Mesodermal cell (in vitro differentiated cells): ENCODE measurements at regions not wholly inside any gene's neighbourhood (a gene's known extent, or its start where the extent isn't known, plus 50 kb on each side); places are given as distances from the start of the nearest gene placed in this dataset.
A peak's percentile ranks its signal among the peaks of the same experiment; 100 is the strongest.

Source experiments
- H3K27ac ChIP-seq: 2 replicates; pipeline ENCODE4 v1.7.0; 2013; ENCODE audit warnings: mild to moderate bottlenecking, low read depth, low read length, moderate library complexity; ENCODE audit not compliant: severe bottlenecking
- H3K36me3 ChIP-seq: 2 replicates; pipeline ENCODE4 v1.7.1; 2013; ENCODE audit warnings: mild to moderate bottlenecking, low read length, moderate library complexity; ENCODE audit not compliant: control insufficient read depth, insufficient read depth
- H3K4me1 ChIP-seq: one replicate; pipeline ENCODE4 v1.7.1; 2013; ENCODE audit warnings: mild to moderate bottlenecking, low read length; ENCODE audit not compliant: insufficient read depth, control insufficient read depth, poor library complexity, severe bottlenecking
- H3K4me3 ChIP-seq: 2 replicates; pipeline ENCODE4 v1.7.0; 2013; ENCODE audit warnings: low read length, control low read depth, mild to moderate bottlenecking; ENCODE audit not compliant: insufficient read depth, poor library complexity, severe bottlenecking; ENCODE audit errors: extremely low read depth
- H3K9me3 ChIP-seq: 2 replicates; pipeline ENCODE4 v1.7.1; 2013; ENCODE audit warnings: mild to moderate bottlenecking, low read length, moderate library complexity; ENCODE audit not compliant: control insufficient read depth
- WGBS, 2 experiments: methylation state at CpG; one replicate each; pipeline ENCODE4 v1.1.5; 2013; ENCODE audit warnings: missing lambda C conversion rate in 2 of 2; ENCODE audit not compliant: insufficient coverage in 2 of 2; 5-methylcytosine and 5-hydroxymethylcytosine counted together

- H3K4me3 ChIP-seq, result no peak overlapping the region
- WGBS, 2 experiments, result 83 to 96% methylated on average over 2 to 4 of the region's 4 CpGs
- H3K4me1 ChIP-seq, result no peaks in the 10 kb centered on the region
- no peaks in the 10 kb centered on the region for H3K36me3 ChIP-seq
- no peak overlapping the region for H3K27ac ChIP-seq
- no peaks in the 10 kb centered on the region for H3K9me3 ChIP-seq
Observed at GRCh38 chr2:145206496-145207281, 686.8 kb upstream of the ZEB2 start.

DNA sequence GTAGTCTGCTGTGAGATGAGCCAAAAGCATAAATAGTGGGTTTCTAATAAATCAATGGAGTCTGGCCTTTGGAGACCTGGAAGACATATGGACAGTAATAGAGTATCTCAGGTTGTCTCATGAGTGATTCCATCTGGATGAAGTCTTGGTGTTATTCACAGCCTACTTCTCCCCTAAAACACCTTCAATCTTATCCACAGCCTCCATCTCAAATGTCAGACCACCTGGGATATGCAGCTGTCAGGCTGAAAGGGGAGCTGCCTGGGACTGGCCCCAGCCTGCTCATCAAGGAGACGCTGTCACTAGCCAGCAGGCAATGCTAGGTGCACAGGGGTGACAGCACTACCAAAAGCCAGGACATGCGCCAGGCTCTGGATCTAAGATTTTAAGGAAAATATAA is 684.0 kb upstream of the ZEB2 start:
- no peaks in the 10 kb centered on the region for H3K9me3 ChIP-seq
- no peak overlapping the region for H3K27ac ChIP-seq
- 83% methylated on average over 1 of the region's 2 CpGs for WGBS, 2 experiments
- H3K36me3 ChIP-seq, result no peaks in the 10 kb centered on the region
- no peak overlapping the region for H3K4me3 ChIP-seq
- no peaks in the 10 kb centered on the region for H3K4me1 ChIP-seq

DNA sequence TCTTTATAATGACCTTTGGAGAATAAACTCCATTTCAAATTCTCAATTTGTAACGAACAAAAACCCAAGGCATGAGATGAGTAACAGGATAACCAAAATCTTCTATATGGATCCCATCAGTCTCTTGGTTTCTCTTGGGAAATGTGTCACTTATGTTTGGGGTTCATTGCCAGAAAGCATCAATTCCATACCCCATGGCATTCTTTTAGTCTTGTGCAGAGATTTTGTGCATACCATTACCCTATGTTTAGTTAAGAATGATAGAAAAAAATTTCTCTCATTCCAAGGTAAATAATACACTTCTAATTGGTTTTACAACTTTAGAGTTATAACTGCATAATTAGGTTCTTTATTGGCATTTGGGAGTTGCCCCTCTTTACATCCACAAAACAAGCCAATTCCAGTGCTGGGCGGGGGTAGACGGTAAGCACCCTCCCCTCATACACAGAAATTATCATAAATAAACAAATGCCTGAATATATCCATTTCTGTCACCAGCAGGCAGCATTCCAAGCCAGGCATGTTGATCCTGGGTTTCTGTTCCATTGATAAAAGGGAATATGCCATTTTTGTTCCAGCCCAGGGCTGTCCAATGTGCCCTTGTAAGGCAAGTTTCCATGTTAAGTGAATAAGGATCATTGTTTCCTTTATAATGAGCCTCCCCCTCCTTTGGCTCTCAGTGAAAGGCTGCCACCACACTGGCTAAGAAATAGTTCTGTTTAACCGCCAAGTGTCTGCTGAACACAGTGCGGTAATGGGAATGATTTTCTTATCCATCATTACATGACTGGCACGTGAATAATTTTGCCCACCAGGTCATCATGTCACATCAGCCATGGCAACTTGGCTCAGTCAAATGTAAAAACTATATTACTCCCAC is 680.1 kb upstream of the ZEB2 start:
- Histone ChIP-seq H3K27ac (no peak overlapping the region), H3K9me3 (no peaks in the 10 kb centered on the region), H3K36me3 (no peaks in the 10 kb centered on the region), H3K4me1 (no peaks in the 10 kb centered on the region), H3K4me3 (no peak overlapping the region)
- WGBS, 2 experiments, result 92 to 100% methylated on average over 3 to 4 of the region's 6 CpGs

- H3K4me3 ChIP-seq, result no peak overlapping the region
- no peaks in the 10 kb centered on the region for H3K36me3 ChIP-seq
- no peaks in the 10 kb centered on the region for H3K4me1 ChIP-seq
- no peak overlapping the region for H3K27ac ChIP-seq
- no peaks in the 10 kb centered on the region for H3K9me3 ChIP-seq
- 88 to 90% methylated on average over 6 of the region's 7 CpGs for WGBS, 2 experiments
Observed at GRCh38 chr2:145199042-145199441, 679.1 kb upstream of the ZEB2 start.

DNA sequence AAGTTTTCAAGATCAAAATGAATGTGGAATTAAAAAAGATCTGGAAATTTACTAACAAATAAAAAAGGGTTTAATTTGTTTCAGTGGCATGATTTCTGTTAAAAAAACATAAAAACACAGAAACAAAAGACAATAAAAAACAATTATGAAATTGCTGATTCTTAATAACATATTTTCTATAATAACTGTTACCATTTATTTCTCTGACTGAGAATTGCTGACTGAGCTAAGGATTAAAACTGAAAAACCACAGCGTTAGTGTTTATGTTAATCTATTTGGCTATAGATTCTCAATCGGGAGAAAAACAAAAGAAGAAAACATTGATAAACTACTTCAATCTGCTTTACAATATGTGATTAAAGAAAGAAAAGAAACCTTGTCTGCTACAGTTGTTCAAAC is 678.6 kb upstream of the ZEB2 start:
- Histone ChIP-seq H3K9me3 (no peaks in the 10 kb centered on the region), H3K27ac (no peak overlapping the region), H3K4me1 (peaks cover under 1% of the 10 kb centered on the region), H3K36me3 (no peaks in the 10 kb centered on the region), H3K4me3 (no peak overlapping the region)
- WGBS, 2 experiments, result no CpG with 5 or more reads among the region's 2 CpGs

GRCh38 chr2:145197944-145198343 is 678.0 kb upstream of the ZEB2 start:
- 100% methylated on average over 1 of the region's 3 CpGs; no CpG with 5 or more reads in 1 of the 2 experiments for WGBS, 2 experiments
- Histone ChIP-seq H3K4me3 (no peak overlapping the region), H3K4me1 (peaks cover 2% of the 10 kb centered on the region), H3K9me3 (no peaks in the 10 kb centered on the region), H3K36me3 (no peaks in the 10 kb centered on the region), H3K27ac (no peak overlapping the region)

- Histone ChIP-seq H3K9me3 (no peaks in the 10 kb centered on the region), H3K36me3 (no peaks in the 10 kb centered on the region), H3K4me3 (no peak overlapping the region), H3K4me1 (peaks cover 8% of the 10 kb centered on the region), H3K27ac (no peak overlapping the region)
- 0% methylated on average over 1 of the region's 2 CpGs; no CpG with 5 or more reads in 1 of the 2 experiments for WGBS, 2 experiments
Observed at GRCh38 chr2:145194673-145195072, 674.8 kb upstream of the ZEB2 start.

GRCh38 chr2:145190031-145190703 is 670.2 kb upstream of the ZEB2 start:
- Histone ChIP-seq H3K4me1 (peaks cover 9% of the 10 kb centered on the region), H3K4me3 (no peak overlapping the region), H3K9me3 (no peaks in the 10 kb centered on the region), H3K27ac (peak overlapping the region; percentile 60), H3K36me3 (no peaks in the 10 kb centered on the region)
- WGBS, 2 experiments, result 86 to 94% methylated on average over 5 to 7 of the region's 7 CpGs

DNA sequence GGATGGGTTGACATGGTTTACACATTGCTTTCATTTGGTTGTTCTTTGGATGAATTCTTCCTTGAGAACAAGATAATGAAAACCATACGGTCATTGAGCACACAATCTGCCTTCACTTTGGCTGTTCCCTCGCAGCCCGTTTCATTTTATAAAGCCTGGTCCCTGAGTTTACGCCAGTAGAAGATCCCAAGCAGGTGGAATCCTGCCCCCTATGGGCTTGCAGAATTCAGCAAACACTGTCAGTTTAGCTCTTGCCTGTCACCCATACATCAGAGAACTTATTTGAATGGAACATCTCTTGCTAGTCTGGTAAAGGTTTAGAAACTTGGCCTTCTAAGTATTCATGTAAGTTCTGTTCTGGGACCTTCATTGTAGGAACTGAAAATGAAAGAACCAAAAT is 666.4 kb upstream of the ZEB2 start:
- Histone ChIP-seq H3K9me3 (no peaks in the 10 kb centered on the region), H3K27ac (no peak overlapping the region), H3K4me1 (peaks cover 7% of the 10 kb centered on the region), H3K36me3 (no peaks in the 10 kb centered on the region), H3K4me3 (no peak overlapping the region)
- 55 to 59% methylated on average over 4 of the region's 4 CpGs for WGBS, 2 experiments

DNA sequence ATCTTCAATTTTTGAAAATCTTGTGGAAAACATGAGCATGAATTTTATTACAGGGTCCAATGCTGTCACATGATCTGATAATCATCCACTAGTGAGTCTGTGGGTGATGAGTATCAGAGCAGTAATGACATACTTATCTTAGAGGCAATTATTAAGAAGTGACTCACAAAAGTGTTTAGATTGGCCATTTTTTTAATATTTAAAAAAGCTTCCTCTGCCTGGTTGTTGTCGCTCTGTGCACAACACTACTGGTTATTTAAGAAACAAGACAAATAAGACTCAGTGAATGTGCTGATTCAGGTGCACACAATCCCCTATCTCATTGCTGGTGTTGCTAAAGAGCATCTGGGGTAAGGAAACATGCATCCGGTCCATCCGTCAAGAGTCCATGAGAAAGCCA is 665.8 kb upstream of the ZEB2 start:
- 91 to 93% methylated on average over 2 to 3 of the region's 3 CpGs for WGBS, 2 experiments
- Histone ChIP-seq H3K4me3 (no peak overlapping the region), H3K27ac (no peak overlapping the region), H3K9me3 (no peaks in the 10 kb centered on the region), H3K36me3 (no peaks in the 10 kb centered on the region), H3K4me1 (peaks cover 7% of the 10 kb centered on the region)
